ENCODE measurements at regions not wholly inside any gene's neighbourhood (a gene's known extent, or its start where the extent isn't known, plus 50 kb on each side); places are given as distances from the start of the nearest gene placed in this dataset.
"Not testable (repeated sequence)": the region's sequence is repeated elsewhere in the genome, so short reads cannot be mapped to it uniquely, and the experiment has no call there.

DNA sequence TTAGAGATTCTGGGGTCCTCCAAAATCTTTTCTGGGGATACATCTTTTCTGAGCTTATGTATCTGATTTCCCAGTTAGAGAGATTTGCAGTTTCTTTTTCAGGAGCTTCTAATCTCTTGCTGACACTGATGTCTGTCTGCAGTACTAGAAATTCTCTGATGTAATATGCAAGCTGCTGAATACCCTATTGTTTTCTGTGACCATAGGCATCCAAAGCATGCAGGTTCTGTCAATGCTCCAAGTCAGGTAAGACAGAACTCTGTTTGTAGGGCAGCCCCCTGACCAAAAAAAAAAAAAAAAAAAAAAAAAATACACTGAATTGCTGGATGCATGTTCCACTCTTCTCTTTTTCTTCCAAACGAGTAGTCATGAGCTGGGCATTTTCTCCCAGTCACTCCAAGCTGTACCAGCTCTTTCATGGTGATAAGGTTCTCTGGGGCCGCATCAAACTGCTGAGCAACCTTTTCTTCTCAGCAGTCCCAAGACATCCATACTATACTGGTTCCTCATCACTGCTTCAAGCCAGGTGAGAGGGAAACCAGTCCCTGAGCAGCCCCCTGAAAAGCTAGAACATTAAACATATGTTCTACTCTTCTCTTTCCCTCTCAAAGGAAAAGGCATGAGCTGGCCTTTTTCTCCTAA lies 354.9 kb upstream of the ANKRD20A1 start:
- no CpG with 5 or more reads among the region's 2 CpGs for WGBS (ENCODE audit: insufficient coverage, low coverage, missing lambda C conversion rate)
- H3K27ac ChIP-seq (ENCODE audit: extremely low read depth, low read depth, low read length); H4K20me1 ChIP-seq (replicated peaks; ENCODE audit: control insufficient read depth, insufficient read depth, low read length); FAIRE-seq; CTCF ChIA-PET (ENCODE audit: low intra/inter-chr PET ratio); DNase-seq (ENCODE audit: extremely low read depth in 1 of 4, low spot score in 3 of 4); H3K4me1 ChIP-seq (replicated peaks in 1 of 2; ENCODE audit: control insufficient read depth in 2 of 2, insufficient read depth in 2 of 2, low read length in 2 of 2); intact Hi-C loops (cut with micrococcal nuclease); H3K4me2 ChIP-seq (ENCODE audit: insufficient read depth, low read length); H3K4me3 ChIP-seq; ATAC-seq; H3K36me3 ChIP-seq (ENCODE audit: control insufficient read depth, insufficient read depth, low read length); BruUV-seq (replicated peaks); in situ Hi-C loops (cut with MboI); H3K27me3 ChIP-seq (ENCODE audit: control insufficient read depth in 2 of 2, insufficient read depth in 2 of 2, low read length in 2 of 2); POLR2A ChIA-PET; H3K9me3 ChIP-seq (replicated peaks; ENCODE audit: control insufficient read depth, insufficient read depth, low read depth, low read length); H3K9ac ChIP-seq (ENCODE audit: insufficient read depth in 1 of 2, low read depth in 2 of 2, low read length in 2 of 2); H3K79me2 ChIP-seq (ENCODE audit: control insufficient read depth, insufficient read depth, low read length); H2AFZ ChIP-seq (ENCODE audit: low read depth, low read length); H3K9me1 ChIP-seq (ENCODE audit: control insufficient read depth, insufficient read depth, low read length): not testable (repeated sequence)

DNA sequence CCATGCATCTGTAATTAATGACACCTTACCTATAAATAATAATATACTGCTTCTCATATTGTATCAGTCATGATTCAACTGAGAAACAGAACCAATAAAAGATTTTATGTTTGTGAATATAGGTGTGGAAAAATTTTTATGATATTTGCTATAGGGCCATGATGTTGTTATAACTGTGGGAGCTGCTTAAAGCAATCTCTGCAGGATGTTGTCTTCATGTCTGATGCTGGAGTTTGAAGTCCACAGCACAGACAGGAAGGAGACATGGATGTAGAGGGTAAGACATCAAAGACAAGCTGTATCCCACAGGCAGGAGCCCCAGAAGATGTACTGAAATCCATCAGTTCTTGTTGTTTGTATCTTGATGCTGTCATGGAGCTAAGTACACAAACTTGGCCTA lies 366.7 kb upstream of the ANKRD20A1 start:
- H2AFZ ChIP-seq (ENCODE audit: low read depth, low read length); DNase-seq (ENCODE audit: extremely low read depth in 1 of 4, low spot score in 3 of 4); H3K9me1 ChIP-seq (ENCODE audit: control insufficient read depth, insufficient read depth, low read length); H3K36me3 ChIP-seq (ENCODE audit: control insufficient read depth, insufficient read depth, low read length); H3K4me3 ChIP-seq; intact Hi-C loops (cut with micrococcal nuclease); H3K27ac ChIP-seq (ENCODE audit: extremely low read depth, low read depth, low read length); H3K79me2 ChIP-seq (ENCODE audit: control insufficient read depth, insufficient read depth, low read length); H3K4me1 ChIP-seq (replicated peaks in 1 of 2; ENCODE audit: control insufficient read depth in 2 of 2, insufficient read depth in 2 of 2, low read length in 2 of 2); H3K27me3 ChIP-seq (ENCODE audit: control insufficient read depth in 2 of 2, insufficient read depth in 2 of 2, low read length in 2 of 2); H3K9ac ChIP-seq (ENCODE audit: insufficient read depth in 1 of 2, low read depth in 2 of 2, low read length in 2 of 2); POLR2A ChIA-PET; H3K4me2 ChIP-seq (ENCODE audit: insufficient read depth, low read length); H4K20me1 ChIP-seq (replicated peaks; ENCODE audit: control insufficient read depth, insufficient read depth, low read length); in situ Hi-C loops (cut with MboI); CTCF ChIA-PET (ENCODE audit: low intra/inter-chr PET ratio); H3K9me3 ChIP-seq (replicated peaks; ENCODE audit: control insufficient read depth, insufficient read depth, low read depth, low read length); BruUV-seq (replicated peaks); ATAC-seq; FAIRE-seq: not testable (repeated sequence)

DNA sequence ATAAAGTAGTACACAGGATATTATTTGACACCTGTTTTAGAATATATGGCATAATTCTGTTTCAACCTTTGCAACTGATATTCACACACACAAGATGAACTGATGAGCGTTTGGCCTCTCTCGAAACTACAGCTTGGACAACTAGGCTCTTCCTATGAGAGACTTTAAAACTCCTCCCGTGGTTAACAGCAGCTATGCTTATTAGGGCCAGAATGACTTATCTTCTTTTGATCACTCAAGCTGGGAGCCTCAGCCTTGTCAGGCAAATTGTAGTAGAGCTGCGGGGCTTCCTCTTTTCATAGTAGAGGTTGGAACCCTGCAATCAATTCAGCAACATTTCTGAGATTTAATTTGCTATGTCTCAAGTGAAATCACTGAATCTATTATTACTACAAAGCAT lies 381.3 kb upstream of the ANKRD20A1 start:
- POLR2A ChIA-PET; ATAC-seq; CTCF ChIA-PET (ENCODE audit: low intra/inter-chr PET ratio); BruUV-seq (replicated peaks); H4K20me1 ChIP-seq (replicated peaks; ENCODE audit: control insufficient read depth, insufficient read depth, low read length); H3K27ac ChIP-seq (ENCODE audit: extremely low read depth, low read depth, low read length); H3K9me1 ChIP-seq (ENCODE audit: control insufficient read depth, insufficient read depth, low read length); H3K27me3 ChIP-seq (ENCODE audit: control insufficient read depth in 2 of 2, insufficient read depth in 2 of 2, low read length in 2 of 2); DNase-seq (ENCODE audit: extremely low read depth in 1 of 4, low spot score in 3 of 4); H3K9me3 ChIP-seq (replicated peaks; ENCODE audit: control insufficient read depth, insufficient read depth, low read depth, low read length); H3K36me3 ChIP-seq (ENCODE audit: control insufficient read depth, insufficient read depth, low read length); H2AFZ ChIP-seq (ENCODE audit: low read depth, low read length); in situ Hi-C loops (cut with MboI); FAIRE-seq; H3K4me3 ChIP-seq; H3K79me2 ChIP-seq (ENCODE audit: control insufficient read depth, insufficient read depth, low read length); H3K4me1 ChIP-seq (replicated peaks in 1 of 2; ENCODE audit: control insufficient read depth in 2 of 2, insufficient read depth in 2 of 2, low read length in 2 of 2); H3K9ac ChIP-seq (ENCODE audit: insufficient read depth in 1 of 2, low read depth in 2 of 2, low read length in 2 of 2); intact Hi-C loops (cut with micrococcal nuclease); H3K4me2 ChIP-seq (ENCODE audit: insufficient read depth, low read length): not testable (repeated sequence)
- WGBS (ENCODE audit: insufficient coverage, low coverage, missing lambda C conversion rate), result no CpG with 5 or more reads among the region's 4 CpGs

DNA sequence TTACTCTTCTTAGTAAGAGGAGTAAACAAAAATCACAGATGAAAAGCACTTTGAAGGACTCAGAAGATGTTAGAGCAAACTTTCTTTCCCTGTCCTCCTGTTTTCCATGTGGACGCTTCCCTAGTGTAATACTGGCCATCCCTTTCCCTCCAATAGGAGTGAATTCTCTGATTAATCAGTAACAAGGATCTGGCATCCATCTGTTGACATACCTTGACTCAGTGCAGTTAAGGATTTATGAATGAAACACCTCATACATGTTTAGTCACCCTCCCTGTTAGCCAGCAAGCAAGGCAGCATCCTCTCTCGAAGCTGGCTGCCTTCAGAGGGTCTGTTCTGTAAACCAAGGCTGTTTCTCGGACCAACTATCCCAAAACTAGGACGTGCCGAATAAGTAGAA lies 388.0 kb upstream of the ANKRD20A1 start:
- BruUV-seq (replicated peaks); H3K27ac ChIP-seq (ENCODE audit: extremely low read depth, low read depth, low read length); H3K4me3 ChIP-seq; CTCF ChIA-PET (ENCODE audit: low intra/inter-chr PET ratio); H3K9me1 ChIP-seq (ENCODE audit: control insufficient read depth, insufficient read depth, low read length); intact Hi-C loops (cut with micrococcal nuclease); FAIRE-seq; DNase-seq (ENCODE audit: extremely low read depth in 1 of 4, low spot score in 3 of 4); H3K4me2 ChIP-seq (ENCODE audit: insufficient read depth, low read length); H2AFZ ChIP-seq (ENCODE audit: low read depth, low read length); POLR2A ChIA-PET; ATAC-seq; H4K20me1 ChIP-seq (replicated peaks; ENCODE audit: control insufficient read depth, insufficient read depth, low read length); H3K36me3 ChIP-seq (ENCODE audit: control insufficient read depth, insufficient read depth, low read length); H3K9ac ChIP-seq (ENCODE audit: insufficient read depth in 1 of 2, low read depth in 2 of 2, low read length in 2 of 2); H3K27me3 ChIP-seq (ENCODE audit: control insufficient read depth in 2 of 2, insufficient read depth in 2 of 2, low read length in 2 of 2); in situ Hi-C loops (cut with MboI); H3K9me3 ChIP-seq (replicated peaks; ENCODE audit: control insufficient read depth, insufficient read depth, low read depth, low read length); H3K79me2 ChIP-seq (ENCODE audit: control insufficient read depth, insufficient read depth, low read length); H3K4me1 ChIP-seq (replicated peaks in 1 of 2; ENCODE audit: control insufficient read depth in 2 of 2, insufficient read depth in 2 of 2, low read length in 2 of 2): not testable (repeated sequence)
- WGBS (ENCODE audit: insufficient coverage, low coverage, missing lambda C conversion rate), result no CpG with 5 or more reads among the region's 5 CpGs
